Smooth muscle cell (in vitro differentiated cells): ENCODE measurements at regions not wholly inside any gene's neighbourhood (a gene's known extent, or its start where the extent isn't known, plus 50 kb on each side); places are given as distances from the start of the nearest gene placed in this dataset.

Experiments used
- DNase-seq: peaks from one replicate; lab custom pipeline; 2025; ENCODE audit not compliant: unreplicated experiment; lab: John Stamatoyannopoulos, UW
- H2AFZ ChIP-seq: fragments of 200-600 bp; sonication (generic); 2 replicates; pipeline ENCODE4 v1.6.0; 2016; ENCODE audit warnings: antibody characterized with exemption, low read depth, mild to moderate bottlenecking
- H3F3A ChIP-seq: fragments of 200-600 bp; sonication (generic); 2 replicates; pipeline ENCODE4 v1.6.0; 2017; ENCODE audit warnings: antibody characterized with exemption, low read depth
- H3K27ac ChIP-seq: fragments of 200-600 bp; sonication (generic); 2 replicates; pipeline ENCODE4 v1.5.1; 2016; ENCODE audit warnings: low read depth, mild to moderate bottlenecking
- H3K27me3 ChIP-seq: fragments of 200-600 bp; sonication (generic); 2 replicates; pipeline ENCODE4 v1.6.1; 2016; ENCODE audit warnings: low read depth, mild to moderate bottlenecking
- H3K36me3 ChIP-seq: fragments of 200-600 bp; sonication (generic); 2 replicates; pipeline ENCODE4 v1.5.1; 2016; ENCODE audit warnings: low read depth
- H3K4me1 ChIP-seq: fragments of 200-600 bp; sonication (generic); 2 replicates; pipeline ENCODE4 v1.5.1; 2016; ENCODE audit warnings: low read depth
- H3K4me2 ChIP-seq: fragments of 200-600 bp; sonication (generic); 2 replicates; pipeline ENCODE4 v1.6.0; 2016; ENCODE audit warnings: mild to moderate bottlenecking
- H3K4me3 ChIP-seq: fragments of 200-600 bp; sonication (generic); 2 replicates; pipeline ENCODE4 v1.5.1; 2016; ENCODE audit warnings: mild to moderate bottlenecking
- H3K79me2 ChIP-seq: fragments of 200-600 bp; sonication (generic); 2 replicates; pipeline ENCODE4 v1.6.0; 2016; ENCODE audit warnings: low read depth, mild to moderate bottlenecking
- H3K9ac ChIP-seq: fragments of 200-600 bp; sonication (generic); 2 replicates; pipeline ENCODE4 v1.6.0; 2016; ENCODE audit warnings: low read depth
- H3K9me3 ChIP-seq: fragments of 200-600 bp; sonication (generic); replicated peaks from 2 replicates; pipeline ENCODE4 v1.5.1; 2016; ENCODE audit warnings: low read depth
- H4K20me1 ChIP-seq: fragments of 200-600 bp; sonication (generic); 2 replicates; pipeline ENCODE4 v1.6.0; 2016; ENCODE audit warnings: low read depth
- WGBS: methylation state at CpG from one replicate; pipeline ENCODE4 v1.1.7; 2016; ENCODE audit warnings: low lambda C conversion rate; 5-methylcytosine and 5-hydroxymethylcytosine counted together
- TF ChIP-seq, protein P1 (sequence below): fragments of 200-600 bp; sonication (generic); IDR thresholded peaks from 2 replicates; pipeline ENCODE4 v1.5.1; 2017; ENCODE audit warnings: borderline replicate concordance, mild to moderate bottlenecking, antibody characterized with exemption; ENCODE audit not compliant: insufficient read depth, poor library complexity, severe bottlenecking

GRCh38 chr12:24089510-24089890, 140.0 kb upstream of the SOX5 start:
- Histone ChIP-seq H3K4me3 (no peak overlapping the region), H4K20me1 (no peaks in the 10 kb centered on the region), H3K4me2 (no peak overlapping the region), H3K27me3 (no peaks in the 10 kb centered on the region), H3F3A (no peaks in the 10 kb centered on the region), H2AFZ (no peak overlapping the region), H3K27ac (no peak overlapping the region), H3K9ac (no peak overlapping the region), H3K9me3 (no peaks in the 10 kb centered on the region), H3K36me3 (no peaks in the 10 kb centered on the region), H3K4me1 (no peaks in the 10 kb centered on the region), H3K79me2 (no peaks in the 10 kb centered on the region)
- TF ChIP-seq, protein P1, sequence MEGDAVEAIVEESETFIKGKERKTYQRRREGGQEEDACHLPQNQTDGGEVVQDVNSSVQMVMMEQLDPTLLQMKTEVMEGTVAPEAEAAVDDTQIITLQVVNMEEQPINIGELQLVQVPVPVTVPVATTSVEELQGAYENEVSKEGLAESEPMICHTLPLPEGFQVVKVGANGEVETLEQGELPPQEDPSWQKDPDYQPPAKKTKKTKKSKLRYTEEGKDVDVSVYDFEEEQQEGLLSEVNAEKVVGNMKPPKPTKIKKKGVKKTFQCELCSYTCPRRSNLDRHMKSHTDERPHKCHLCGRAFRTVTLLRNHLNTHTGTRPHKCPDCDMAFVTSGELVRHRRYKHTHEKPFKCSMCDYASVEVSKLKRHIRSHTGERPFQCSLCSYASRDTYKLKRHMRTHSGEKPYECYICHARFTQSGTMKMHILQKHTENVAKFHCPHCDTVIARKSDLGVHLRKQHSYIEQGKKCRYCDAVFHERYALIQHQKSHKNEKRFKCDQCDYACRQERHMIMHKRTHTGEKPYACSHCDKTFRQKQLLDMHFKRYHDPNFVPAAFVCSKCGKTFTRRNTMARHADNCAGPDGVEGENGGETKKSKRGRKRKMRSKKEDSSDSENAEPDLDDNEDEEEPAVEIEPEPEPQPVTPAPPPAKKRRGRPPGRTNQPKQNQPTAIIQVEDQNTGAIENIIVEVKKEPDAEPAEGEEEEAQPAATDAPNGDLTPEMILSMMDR = no peak
- no peak for DNase-seq
- 84% methylated on average over 2 of the region's 2 CpGs for WGBS

DNA sequence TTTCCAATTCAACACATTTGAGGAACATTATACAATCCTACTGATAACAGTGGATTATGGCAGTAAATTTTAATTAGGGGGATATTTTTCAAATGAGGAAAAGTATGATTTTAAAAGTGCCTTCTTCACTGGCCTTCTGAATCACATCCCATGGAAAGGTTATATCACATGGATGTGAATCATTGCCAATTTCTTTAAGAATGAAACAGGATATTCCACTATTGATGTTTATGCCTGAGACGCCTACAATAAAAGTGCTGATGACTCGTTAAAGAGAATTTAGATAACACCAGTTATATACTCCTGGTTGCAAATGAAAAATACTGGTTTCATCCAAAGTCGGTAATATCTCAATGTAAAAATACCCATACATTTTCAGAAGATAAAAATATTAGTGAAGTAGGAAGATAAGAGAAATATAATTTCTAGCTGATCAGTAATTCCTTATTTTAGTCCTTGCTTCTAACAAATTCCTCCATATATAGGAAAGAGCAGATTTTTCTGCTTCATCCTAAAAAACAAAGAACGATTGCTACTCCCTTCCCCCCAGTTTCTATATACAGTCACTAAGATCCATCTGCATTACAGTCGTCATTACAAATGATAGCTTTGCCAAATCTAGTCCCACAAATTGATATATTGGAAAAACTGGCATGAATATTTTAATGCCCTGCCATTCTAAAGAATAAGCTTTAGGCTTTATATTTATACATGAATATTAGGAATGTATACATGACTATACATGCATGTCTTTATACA, 139.5 kb upstream of the SOX5 start:
- Histone ChIP-seq H3K79me2 (no peaks in the 10 kb centered on the region), H3K4me2 (no peak overlapping the region), H4K20me1 (no peaks in the 10 kb centered on the region), H2AFZ (no peak overlapping the region), H3K27me3 (no peaks in the 10 kb centered on the region), H3K27ac (no peak overlapping the region), H3K9ac (no peak overlapping the region), H3F3A (no peaks in the 10 kb centered on the region), H3K4me3 (no peak overlapping the region), H3K4me1 (no peaks in the 10 kb centered on the region), H3K36me3 (no peaks in the 10 kb centered on the region), H3K9me3 (no peaks in the 10 kb centered on the region)
- 68% methylated on average over 5 of the region's 5 CpGs for WGBS
- TF ChIP-seq, protein P1 = no peak
- no peak for DNase-seq

DNA sequence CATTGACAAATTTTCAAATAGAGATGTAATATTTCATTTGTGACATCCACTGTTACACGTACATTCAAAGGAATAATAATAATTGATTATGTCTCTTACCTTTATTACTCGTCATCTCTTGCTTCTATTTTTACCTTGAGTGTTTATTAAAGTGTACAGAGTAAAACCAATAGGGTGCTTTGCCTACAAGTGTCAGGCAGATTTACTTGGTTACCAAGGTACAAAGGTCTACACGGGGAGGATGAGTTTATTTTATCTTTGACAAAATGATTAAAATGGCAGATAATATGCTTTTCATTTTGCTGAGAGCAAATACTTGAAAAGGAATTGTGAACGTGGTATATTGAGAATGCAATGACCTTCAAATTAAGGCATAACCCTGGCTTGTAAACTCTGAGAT, 137.8 kb upstream of the SOX5 start:
- TF ChIP-seq, protein P1 = no peak
- DNase-seq = no peak
- no peak overlapping the region for H3K4me3 ChIP-seq
- WGBS = 93% methylated on average over 4 of the region's 4 CpGs
- H3K27ac ChIP-seq = no peak overlapping the region
- H3K36me3 ChIP-seq = no peaks in the 10 kb centered on the region
- H3K4me2 ChIP-seq = no peak overlapping the region
- H4K20me1 ChIP-seq = no peaks in the 10 kb centered on the region
- no peaks in the 10 kb centered on the region for H3F3A ChIP-seq
- no peaks in the 10 kb centered on the region for H3K79me2 ChIP-seq
- no peaks in the 10 kb centered on the region for H3K27me3 ChIP-seq
- H3K9ac ChIP-seq = no peak overlapping the region
- no peak overlapping the region for H2AFZ ChIP-seq
- peaks cover 6% of the 10 kb centered on the region for H3K4me1 ChIP-seq
- no peaks in the 10 kb centered on the region for H3K9me3 ChIP-seq

GRCh38 chr12:24084800-24085199, 135.3 kb upstream of the SOX5 start:
- Histone ChIP-seq H3F3A (no peaks in the 10 kb centered on the region), H3K4me2 (no peak overlapping the region), H3K4me3 (no peak overlapping the region), H3K9ac (no peak overlapping the region), H4K20me1 (no peaks in the 10 kb centered on the region), H2AFZ (no peak overlapping the region), H3K27ac (no peak overlapping the region), H3K79me2 (no peaks in the 10 kb centered on the region), H3K4me1 (peaks cover 23% of the 10 kb centered on the region), H3K9me3 (no peaks in the 10 kb centered on the region), H3K27me3 (no peaks in the 10 kb centered on the region), H3K36me3 (no peaks in the 10 kb centered on the region)
- TF ChIP-seq, protein P1 = no peak
- 96% methylated on average over 2 of the region's 2 CpGs for WGBS
- DNase-seq = no peak
